ENCODE measurements at regions not wholly inside any gene's neighbourhood (a gene's known extent, or its start where the extent isn't known, plus 50 kb on each side); places are given as distances from the start of the nearest gene placed in this dataset.

DNA sequence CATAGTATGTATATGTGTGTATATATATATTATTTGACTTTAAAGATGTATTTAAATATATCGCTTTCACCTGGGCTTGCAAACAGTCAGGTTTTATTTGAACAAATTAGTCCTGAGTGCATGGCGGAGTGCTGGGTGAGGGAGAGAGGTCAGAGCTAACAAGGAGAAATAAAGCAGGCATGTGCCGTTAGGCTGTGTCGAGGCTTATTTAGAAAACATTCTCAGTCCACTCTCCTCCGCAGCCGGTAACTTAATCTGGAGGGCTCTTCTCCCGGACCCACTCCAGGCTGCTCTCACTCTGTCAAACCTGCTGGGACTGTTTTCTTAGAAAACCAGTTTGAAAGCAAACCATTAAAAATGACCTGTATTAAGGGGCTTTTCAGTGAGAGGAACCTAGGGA, 455.9 kb downstream of the MN1 start:
- no peak overlapping the region for H3K27ac ChIP-seq (ENCODE audit: low read length)
- H3K9me3 ChIP-seq (replicated peaks; ENCODE audit: control insufficient read depth, low read depth, low read length), result peaks cover 12% of the 10 kb centered on the region
- no peak for DNase-seq
- H3K4me3 ChIP-seq (ENCODE audit: low read length), result no peak overlapping the region
- WGBS (ENCODE audit: insufficient coverage), result 27% methylated on average over 3 of the region's 7 CpGs
- no peaks in the 10 kb centered on the region for H3K36me3 ChIP-seq (ENCODE audit: control insufficient read depth, insufficient read depth, low read length)
- H3K27me3 ChIP-seq (ENCODE audit: control insufficient read depth, insufficient read depth, low read length), result no peaks in the 10 kb centered on the region
- no peaks in the 10 kb centered on the region for H3K4me1 ChIP-seq (ENCODE audit: control insufficient read depth, insufficient read depth, low read length)

DNA sequence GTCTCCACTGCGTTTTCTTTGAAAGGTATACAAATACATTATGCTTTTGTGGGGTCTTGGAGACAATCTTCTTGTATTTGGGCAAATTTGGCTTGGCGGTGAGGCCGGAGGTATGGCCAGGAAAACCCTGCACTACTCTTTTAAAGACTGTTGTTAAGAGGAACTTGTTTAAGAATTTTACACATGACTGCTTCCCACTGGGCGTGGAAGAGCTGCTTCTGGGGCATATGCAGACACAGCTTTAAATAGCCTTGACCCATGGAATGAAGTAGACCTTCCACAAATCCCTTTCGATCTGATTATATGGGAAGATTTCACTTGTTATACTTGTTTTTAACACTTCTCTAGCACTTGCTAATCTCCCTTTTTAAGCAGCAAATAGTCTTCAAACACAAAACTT, 453.6 kb downstream of the MN1 start:
- DNase-seq, result no peak
- Histone ChIP-seq H3K4me3 (ENCODE audit: low read length) (no peak overlapping the region), H3K27ac (ENCODE audit: low read length) (no peak overlapping the region), H3K27me3 (ENCODE audit: control insufficient read depth, insufficient read depth, low read length) (peaks cover 7% of the 10 kb centered on the region), H3K36me3 (ENCODE audit: control insufficient read depth, insufficient read depth, low read length) (no peaks in the 10 kb centered on the region), H3K9me3 (replicated peaks; ENCODE audit: control insufficient read depth, low read depth, low read length) (peaks cover 12% of the 10 kb centered on the region), H3K4me1 (ENCODE audit: control insufficient read depth, insufficient read depth, low read length) (no peaks in the 10 kb centered on the region)
- WGBS (ENCODE audit: insufficient coverage), result 100% methylated on average over 2 of the region's 5 CpGs

DNA sequence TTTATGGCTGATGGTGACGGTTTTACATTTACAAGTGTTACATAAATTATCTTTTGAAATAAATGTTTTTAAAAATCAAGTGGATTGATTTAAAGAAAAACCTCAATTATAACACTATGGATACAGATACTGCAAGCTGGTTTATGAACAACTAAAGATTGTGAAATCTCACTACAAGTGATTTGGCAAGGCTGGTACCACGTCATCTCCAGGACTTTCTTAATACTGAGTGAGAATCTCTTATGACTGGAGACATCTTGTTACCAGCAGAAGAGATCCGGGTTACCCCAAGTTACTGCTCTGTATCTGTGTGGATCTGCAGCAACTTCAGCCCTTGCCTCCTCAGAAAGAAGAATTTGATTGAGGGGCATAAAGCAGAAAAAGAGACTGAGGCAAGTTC, 452.9 kb downstream of the MN1 start:
- Histone ChIP-seq H3K9me3 (replicated peaks; ENCODE audit: control insufficient read depth, low read depth, low read length) (peaks cover 12% of the 10 kb centered on the region), H3K27me3 (ENCODE audit: control insufficient read depth, insufficient read depth, low read length) (peaks cover 8% of the 10 kb centered on the region), H3K36me3 (ENCODE audit: control insufficient read depth, insufficient read depth, low read length) (no peaks in the 10 kb centered on the region), H3K4me1 (ENCODE audit: control insufficient read depth, insufficient read depth, low read length) (no peaks in the 10 kb centered on the region), H3K27ac (ENCODE audit: low read length) (no peak overlapping the region), H3K4me3 (ENCODE audit: low read length) (no peak overlapping the region)
- WGBS (ENCODE audit: insufficient coverage), result no CpG with 5 or more reads among the region's 3 CpGs
- DNase-seq, result no peak

- peaks cover 10% of the 10 kb centered on the region for H3K9me3 ChIP-seq (replicated peaks; ENCODE audit: control insufficient read depth, low read depth, low read length)
Measured at GRCh38 chr22:27349456-27349855, 452.1 kb downstream of the MN1 start.

DNA sequence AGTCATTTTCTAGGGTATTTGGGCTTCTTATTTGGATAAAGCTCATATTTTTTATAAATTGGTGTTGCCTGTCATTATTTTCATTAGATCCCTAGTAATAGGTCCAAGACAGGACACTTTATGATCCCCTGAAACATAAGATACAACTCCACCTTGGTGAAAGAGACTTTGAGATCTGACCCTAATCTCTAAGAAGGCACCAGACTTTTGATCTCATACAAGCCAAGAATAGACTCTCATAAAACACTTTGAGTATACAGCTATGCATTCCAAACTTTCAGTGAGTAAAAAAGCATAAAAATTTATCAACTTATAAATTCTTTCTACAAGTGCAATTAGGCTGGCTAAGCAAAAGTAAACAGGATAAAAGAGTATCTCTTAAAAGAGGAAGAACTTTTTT, 451.2 kb downstream of the MN1 start:
- Histone ChIP-seq H3K36me3 (ENCODE audit: control insufficient read depth, insufficient read depth, low read length) (no peaks in the 10 kb centered on the region), H3K4me3 (ENCODE audit: low read length) (no peak overlapping the region), H3K27ac (ENCODE audit: low read length) (no peak overlapping the region), H3K9me3 (replicated peaks; ENCODE audit: control insufficient read depth, low read depth, low read length) (peaks cover 10% of the 10 kb centered on the region), H3K4me1 (ENCODE audit: control insufficient read depth, insufficient read depth, low read length) (no peaks in the 10 kb centered on the region), H3K27me3 (ENCODE audit: control insufficient read depth, insufficient read depth, low read length) (peaks cover 8% of the 10 kb centered on the region)
- DNase-seq, result no peak

More at GRCh38 chr22:27349456-27349855, 452.1 kb downstream of the MN1 start:
- H3K27me3 ChIP-seq (ENCODE audit: control insufficient read depth, insufficient read depth, low read length), result peaks cover 8% of the 10 kb centered on the region
- H3K4me3 ChIP-seq (ENCODE audit: low read length), result no peak overlapping the region
- H3K27ac ChIP-seq (ENCODE audit: low read length), result no peak overlapping the region
- no peak for DNase-seq
- no peaks in the 10 kb centered on the region for H3K36me3 ChIP-seq (ENCODE audit: control insufficient read depth, insufficient read depth, low read length)
- H3K4me1 ChIP-seq (ENCODE audit: control insufficient read depth, insufficient read depth, low read length), result no peaks in the 10 kb centered on the region

GRCh38 chr22:27352426-27352825, 449.1 kb downstream of the MN1 start:
- WGBS (ENCODE audit: insufficient coverage), result 15% methylated on average over 2 of the region's 6 CpGs
- no peaks in the 10 kb centered on the region for H3K4me1 ChIP-seq (ENCODE audit: control insufficient read depth, insufficient read depth, low read length)
- H3K9me3 ChIP-seq (replicated peaks; ENCODE audit: control insufficient read depth, low read depth, low read length), result peaks cover 12% of the 10 kb centered on the region
- H3K4me3 ChIP-seq (ENCODE audit: low read length), result no peak overlapping the region
- H3K36me3 ChIP-seq (ENCODE audit: control insufficient read depth, insufficient read depth, low read length), result no peaks in the 10 kb centered on the region
- DNase-seq, result no peak
- H3K27ac ChIP-seq (ENCODE audit: low read length), result no peak overlapping the region
- H3K27me3 ChIP-seq (ENCODE audit: control insufficient read depth, insufficient read depth, low read length), result peaks cover 8% of the 10 kb centered on the region

DNA sequence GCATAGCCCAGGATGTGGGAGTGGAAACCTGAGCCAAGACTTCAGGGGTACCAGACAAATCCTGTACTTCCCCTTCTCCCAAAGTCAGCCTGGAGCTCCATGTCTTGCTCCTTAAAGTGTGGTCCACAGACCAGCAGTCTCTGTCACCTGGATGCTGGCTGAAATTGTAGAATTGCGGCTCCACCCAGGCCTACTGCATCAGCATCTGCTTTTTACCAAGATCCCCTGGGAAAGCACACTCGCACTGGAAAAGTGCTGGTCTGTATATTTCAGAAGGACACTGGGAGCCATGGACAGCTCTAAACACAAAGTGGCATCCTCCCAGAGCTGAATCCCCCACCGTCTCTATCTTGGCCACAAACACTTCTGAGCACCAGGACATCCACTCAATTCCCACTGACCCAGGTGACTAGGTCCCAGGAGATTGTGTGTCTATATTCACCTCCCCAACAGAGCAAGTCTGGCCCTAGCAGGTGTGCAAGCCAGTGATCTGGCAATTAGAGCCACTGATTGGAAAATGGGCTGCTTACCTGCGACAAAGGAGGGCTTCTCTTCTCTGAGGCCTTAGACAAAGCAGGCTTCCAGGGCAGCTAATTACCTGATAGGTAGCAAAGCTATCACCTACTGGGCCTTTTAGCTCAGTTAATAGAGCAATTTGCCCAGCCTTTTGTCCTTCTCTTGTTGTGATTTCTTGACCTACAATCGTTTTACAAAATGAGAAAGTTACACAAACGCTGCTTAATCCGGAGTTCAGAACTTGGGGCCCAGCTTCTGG, 443.3 kb downstream of the MN1 start:
- WGBS (ENCODE audit: insufficient coverage), result 64% methylated on average over 4 of the region's 7 CpGs
- Histone ChIP-seq H3K27ac (ENCODE audit: low read length) (no peak overlapping the region), H3K36me3 (ENCODE audit: control insufficient read depth, insufficient read depth, low read length) (no peaks in the 10 kb centered on the region), H3K27me3 (ENCODE audit: control insufficient read depth, insufficient read depth, low read length) (peaks cover 2% of the 10 kb centered on the region), H3K4me1 (ENCODE audit: control insufficient read depth, insufficient read depth, low read length) (no peaks in the 10 kb centered on the region), H3K4me3 (ENCODE audit: low read length) (no peak overlapping the region), H3K9me3 (replicated peaks; ENCODE audit: control insufficient read depth, low read depth, low read length) (peaks cover 2% of the 10 kb centered on the region)
- no peak for DNase-seq

DNA sequence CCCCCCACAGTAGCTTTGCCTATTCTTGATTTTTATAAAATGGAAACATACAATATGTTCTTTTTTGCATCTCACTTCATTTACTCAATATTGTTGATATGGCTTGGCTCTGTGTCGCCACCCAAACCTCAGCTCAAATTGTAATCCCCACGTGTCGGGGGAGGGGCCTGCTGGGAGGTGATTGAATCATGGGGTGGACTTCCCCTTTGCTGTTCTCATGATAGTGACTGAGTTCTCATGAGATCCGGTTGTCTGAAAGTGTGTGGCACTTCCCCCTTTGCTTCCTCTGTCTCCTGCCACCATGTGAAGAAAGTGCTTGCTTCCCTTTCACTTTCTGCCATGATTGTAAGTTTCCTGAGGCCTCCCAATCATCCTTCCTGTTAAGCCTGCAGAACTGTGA, 431.3 kb downstream of the MN1 start:
- Histone ChIP-seq H3K36me3 (ENCODE audit: control insufficient read depth, insufficient read depth, low read length) (no peaks in the 10 kb centered on the region), H3K4me3 (ENCODE audit: low read length) (no peak overlapping the region), H3K9me3 (replicated peaks; ENCODE audit: control insufficient read depth, low read depth, low read length) (no peaks in the 10 kb centered on the region), H3K27ac (ENCODE audit: low read length) (no peak overlapping the region), H3K4me1 (ENCODE audit: control insufficient read depth, insufficient read depth, low read length) (no peaks in the 10 kb centered on the region), H3K27me3 (ENCODE audit: control insufficient read depth, insufficient read depth, low read length) (peaks cover 20% of the 10 kb centered on the region)
- no peak for DNase-seq
- no CpG with 5 or more reads among the region's 4 CpGs for WGBS (ENCODE audit: insufficient coverage)

DNA sequence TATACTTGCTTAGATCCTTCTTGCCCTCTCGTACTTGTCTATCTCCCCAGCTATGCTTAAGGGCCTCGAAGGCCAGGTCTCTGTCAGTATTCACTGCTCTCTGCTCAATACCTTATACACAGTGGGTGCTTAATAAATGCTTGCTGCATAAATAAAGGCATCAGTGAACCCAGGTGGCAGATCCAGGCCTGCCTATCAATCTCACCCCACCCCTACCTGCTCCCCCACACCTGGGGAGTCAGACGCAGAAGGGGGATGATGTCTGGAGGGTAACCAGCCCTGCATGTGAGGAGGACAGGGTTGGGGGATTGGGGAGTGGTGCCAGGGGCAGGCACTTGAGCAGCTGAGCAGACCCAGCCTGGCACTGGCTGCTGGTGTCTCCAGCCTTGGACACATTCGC, 430.6 kb downstream of the MN1 start:
- no peaks in the 10 kb centered on the region for H3K4me1 ChIP-seq (ENCODE audit: control insufficient read depth, insufficient read depth, low read length)
- no peak overlapping the region for H3K4me3 ChIP-seq (ENCODE audit: low read length)
- H3K9me3 ChIP-seq (replicated peaks; ENCODE audit: control insufficient read depth, low read depth, low read length), result no peaks in the 10 kb centered on the region
- H3K27ac ChIP-seq (ENCODE audit: low read length), result no peak overlapping the region
- no peak for DNase-seq
- no peaks in the 10 kb centered on the region for H3K36me3 ChIP-seq (ENCODE audit: control insufficient read depth, insufficient read depth, low read length)
- WGBS (ENCODE audit: insufficient coverage), result 90% methylated on average over 2 of the region's 4 CpGs
- H3K27me3 ChIP-seq (ENCODE audit: control insufficient read depth, insufficient read depth, low read length), result peaks cover 17% of the 10 kb centered on the region

GRCh38 chr22:27372364-27372763, 429.2 kb downstream of the MN1 start:
- Histone ChIP-seq H3K27me3 (ENCODE audit: control insufficient read depth, insufficient read depth, low read length) (peaks cover 14% of the 10 kb centered on the region), H3K36me3 (ENCODE audit: control insufficient read depth, insufficient read depth, low read length) (no peaks in the 10 kb centered on the region), H3K4me1 (ENCODE audit: control insufficient read depth, insufficient read depth, low read length) (no peaks in the 10 kb centered on the region), H3K4me3 (ENCODE audit: low read length) (no peak overlapping the region), H3K9me3 (replicated peaks; ENCODE audit: control insufficient read depth, low read depth, low read length) (no peaks in the 10 kb centered on the region), H3K27ac (ENCODE audit: low read length) (no peak overlapping the region)
- DNase-seq, result no peak
